SK-N-MC (cell line): ENCODE measurements at regions not wholly inside any gene's neighbourhood (a gene's known extent, or its start where the extent isn't known, plus 50 kb on each side); places are given as distances from the start of the nearest gene placed in this dataset.

Experiments
- EZH2 ChIP-seq: fragments of 200-600 bp; sonication (generic); IDR thresholded peaks from one replicate; pipeline ENCODE4 v1.6.1; 2017; ENCODE audit warnings: antibody characterized with exemption
- FOXP2 ChIP-seq: optimal IDR thresholded peaks from 2 replicates; pipeline ENCODE3; 2011; ENCODE audit warnings: mild to moderate bottlenecking, moderate library complexity; ENCODE audit not compliant: insufficient read depth; ENCODE audit errors: extremely low read length, control extremely low read depth
- POLR2AphosphoS5 ChIP-seq: IDR thresholded peaks from 2 replicates; pipeline ENCODE4 v1.6.1; 2012; ENCODE audit warnings: mild to moderate bottlenecking, low read depth, low read length, borderline replicate concordance

DNA sequence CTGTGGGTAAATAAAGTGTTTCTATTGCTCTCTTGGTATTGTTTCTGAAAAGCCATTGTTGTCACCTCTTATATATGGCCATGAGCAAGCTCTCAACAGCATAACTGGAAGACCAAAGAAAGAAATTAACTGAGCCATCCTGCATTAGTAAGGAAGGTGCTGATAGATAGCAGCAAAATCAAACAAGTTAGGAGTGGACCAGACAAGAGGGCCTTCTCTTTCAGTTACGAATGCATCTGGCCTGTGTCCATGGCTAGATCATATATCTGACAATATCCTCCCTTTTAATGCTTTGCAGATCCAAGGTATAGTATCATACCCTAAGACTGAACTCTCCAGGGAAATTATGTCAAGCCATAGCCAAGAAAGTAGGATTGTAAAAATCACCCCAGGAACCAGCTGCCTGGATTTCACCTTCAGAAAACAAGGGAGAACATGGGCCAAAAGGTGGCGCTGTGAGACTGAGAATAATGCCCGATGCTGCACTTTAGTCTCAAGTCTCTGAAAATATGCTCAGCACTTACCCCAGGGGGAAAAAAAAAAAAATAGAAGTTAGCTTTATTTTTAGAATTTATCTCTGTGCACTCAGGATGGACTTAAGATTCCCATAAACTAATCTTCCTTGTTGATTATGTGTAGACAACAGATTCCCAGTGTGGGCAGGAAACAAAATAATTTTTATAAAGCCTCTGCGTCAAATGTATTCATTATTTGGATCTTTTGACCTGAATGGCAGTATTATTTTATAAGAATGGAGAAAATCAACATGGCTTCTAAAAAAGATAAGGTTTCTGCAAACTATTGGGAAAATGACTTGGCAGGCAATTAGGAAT lies 415.1 kb downstream of the ETS1 start:
- no peak for TF ChIP-seq POLR2AphosphoS5
- no peak for TF ChIP-seq EZH2
- no peak for TF ChIP-seq FOXP2
